Ovary (tissue), 7 donors: ENCODE measurements at regions not wholly inside any gene's neighbourhood (a gene's known extent, or its start where the extent isn't known, plus 50 kb on each side); places are given as distances from the start of the nearest gene placed in this dataset.

Experiments
- DNase-seq, 5 donors: peaks; one replicate each; pipeline ENCODE4 v3.0.0-alpha.2; 2019 to 2020
- H3K27ac ChIP-seq, 2 donors: fragments of 200-600 bp; one replicate each; pipeline versions ENCODE4 v1.5.1 to v1.8.0; 2019 to 2022
- H3K27me3 ChIP-seq: fragments of 200-600 bp; one replicate; pipeline ENCODE4 v1.8.0; 2022
- H3K36me3 ChIP-seq: fragments of 200-600 bp; sonication (generic); one replicate; pipeline ENCODE4 v1.5.1; 2019
- H3K4me1 ChIP-seq: one replicate; pipeline ENCODE4 v1.8.1; 2013; ENCODE audit warnings: mild to moderate bottlenecking, moderate library complexity; ENCODE audit not compliant: insufficient read depth
- H3K4me3 ChIP-seq: fragments of 200-600 bp; sonication (generic); one replicate; pipeline ENCODE4 v1.5.1; 2017
- H3K9me3 ChIP-seq, 2 donors: fragments of 200-600 bp in 1 of 2; sonication (generic) in 1 of 2; one replicate each; pipeline versions ENCODE4 v1.5.1 to v1.8.1; 2013 to 2019; ENCODE audit warnings: mild to moderate bottlenecking in 1 of 2, moderate library complexity in 1 of 2
- CTCF ChIP-seq, 3 donors: fragments of 450-650 bp in 2 of 3; fragments of 200-600 bp in 1 of 3; IDR thresholded peaks; one replicate each; pipeline versions ENCODE4 v1.5.1 to v1.8.0; 2016 to 2022; ENCODE audit warnings: antibody characterized with exemption in 3 of 3, mild to moderate bottlenecking in 1 of 3
- EP300 ChIP-seq: sonication (generic); formaldehyde crosslinking; IDR thresholded peaks from one replicate; pipeline ENCODE4 v1.6.1; 2017; ENCODE audit warnings: antibody characterized with exemption
- POLR2A ChIP-seq: fragments of 450-650 bp; IDR thresholded peaks from one replicate; pipeline ENCODE4 v1.6.1; 2017; ENCODE audit warnings: antibody characterized with exemption, mild to moderate bottlenecking, moderate library complexity
- WGBS, 3 donors: extraction: QIAGEN DNeasy Blood & Tissue Kit in 1 of 3; methylation state at CpG; one replicate each; pipeline versions ENCODE4 v1.1.5 to v1.1.7; 2013 to 2017; 5-methylcytosine and 5-hydroxymethylcytosine counted together
- intact Hi-C, 4 donors: fragments of 100-400 bp; cut with DNase I; formaldehyde crosslinking; loops; one replicate each; pipeline versions ENCODE4 v1.11.0 to v1.15.1; 2022 to 2023
- donor health status: DM: no; HTN: no; CAD: no; lungs with moderate emphysema.
- donor health status: DM: no; HTN: no; CAD: no.
- donor health status: Bipolar disorder and iron deficiency.
- donor health status: DM: no; HTN: no; CAD: no.
- donor health status: DM: yes; HTN: yes; CAD: no.

GRCh38 chr1:5686925-5687706, 305.1 kb downstream of the NPHP4 start:
- 84 to 90% (median 90%) methylated on average over 11 to 12 of the region's 12 CpGs for WGBS, 3 donors
- H3K27me3 ChIP-seq: no peaks in the 10 kb centered on the region
- no peaks in the 10 kb centered on the region for H3K9me3 ChIP-seq
- no peak overlapping the region for H3K4me3 ChIP-seq
- intact Hi-C loops: no loop called here
- H3K36me3 ChIP-seq: no peaks in the 10 kb centered on the region
- no peak for TF ChIP-seq POLR2A
- no peak for TF ChIP-seq CTCF (IDR thresholded peaks at IDR 0.05)
- no peak for TF ChIP-seq EP300
- no peaks in the 10 kb centered on the region for H3K4me1 ChIP-seq
- DNase-seq: no peak
- H3K27ac ChIP-seq: no peak overlapping the region

- intact Hi-C loops: no loop called here
- TF ChIP-seq CTCF (IDR thresholded peaks at IDR 0.05) (no peak), POLR2A (no peak), EP300 (no peak)
These were observed 306.0 kb downstream of the NPHP4 start for GRCh38 chr1:5686195-5686594.

GRCh38 chr1:5685446-5686040, 306.7 kb downstream of the NPHP4 start:
- no peaks in the 10 kb centered on the region for H3K9me3 ChIP-seq
- no peak for DNase-seq
- H3K4me3 ChIP-seq: no peak overlapping the region
- H3K27me3 ChIP-seq: no peaks in the 10 kb centered on the region
- TF ChIP-seq POLR2A: no peak
- TF ChIP-seq CTCF (IDR thresholded peaks at IDR 0.05): no peak
- TF ChIP-seq EP300: no peak
- intact Hi-C loops: no loop called here
- H3K27ac ChIP-seq: no peak overlapping the region
- 59 to 61% (median 60%) methylated on average over 10 of the region's 10 CpGs for WGBS, 3 donors
- H3K36me3 ChIP-seq: no peaks in the 10 kb centered on the region
- H3K4me1 ChIP-seq: no peaks in the 10 kb centered on the region

More at GRCh38 chr1:5686195-5686594, 306.0 kb downstream of the NPHP4 start:
- Histone ChIP-seq H3K9me3 (no peaks in the 10 kb centered on the region), H3K27me3 (no peaks in the 10 kb centered on the region), H3K36me3 (no peaks in the 10 kb centered on the region), H3K4me3 (no peak overlapping the region), H3K4me1 (no peaks in the 10 kb centered on the region), H3K27ac (no peak overlapping the region)
- 64 to 92% (median 85%) methylated on average over 1 of the region's 1 CpG for WGBS, 3 donors
- DNase-seq: no peak

GRCh38 chr1:5684791-5685190, 307.4 kb downstream of the NPHP4 start:
- intact Hi-C loops: no loop called here
- H3K27ac ChIP-seq: no peak overlapping the region
- WGBS, 3 donors: 73 to 78% (median 75%) methylated on average over 11 of the region's 11 CpGs
- H3K4me3 ChIP-seq: no peak overlapping the region
- no peaks in the 10 kb centered on the region for H3K36me3 ChIP-seq
- no peaks in the 10 kb centered on the region for H3K27me3 ChIP-seq
- TF ChIP-seq POLR2A: no peak
- no peaks in the 10 kb centered on the region for H3K9me3 ChIP-seq
- no peak for DNase-seq
- no peaks in the 10 kb centered on the region for H3K4me1 ChIP-seq

GRCh38 chr1:5683446-5683845, 308.8 kb downstream of the NPHP4 start:
- Histone ChIP-seq H3K27ac (no peak overlapping the region), H3K4me3 (no peak overlapping the region), H3K4me1 (no peaks in the 10 kb centered on the region), H3K27me3 (no peaks in the 10 kb centered on the region), H3K9me3 (no peaks in the 10 kb centered on the region), H3K36me3 (no peaks in the 10 kb centered on the region)
- no peak for TF ChIP-seq EP300
- TF ChIP-seq CTCF (IDR thresholded peaks at IDR 0.05): no peak
- TF ChIP-seq POLR2A: no peak
- intact Hi-C loops: no loop called here
- 58 to 68% (median 66%) methylated on average over 2 of the region's 2 CpGs for WGBS, 3 donors
- DNase-seq: no peak
